ENCODE measurements at regions not wholly inside any gene's neighbourhood (a gene's known extent, or its start where the extent isn't known, plus 50 kb on each side); places are given as distances from the start of the nearest gene placed in this dataset.
A peak's percentile ranks its signal among the peaks of the same experiment; 100 is the strongest.

DNA sequence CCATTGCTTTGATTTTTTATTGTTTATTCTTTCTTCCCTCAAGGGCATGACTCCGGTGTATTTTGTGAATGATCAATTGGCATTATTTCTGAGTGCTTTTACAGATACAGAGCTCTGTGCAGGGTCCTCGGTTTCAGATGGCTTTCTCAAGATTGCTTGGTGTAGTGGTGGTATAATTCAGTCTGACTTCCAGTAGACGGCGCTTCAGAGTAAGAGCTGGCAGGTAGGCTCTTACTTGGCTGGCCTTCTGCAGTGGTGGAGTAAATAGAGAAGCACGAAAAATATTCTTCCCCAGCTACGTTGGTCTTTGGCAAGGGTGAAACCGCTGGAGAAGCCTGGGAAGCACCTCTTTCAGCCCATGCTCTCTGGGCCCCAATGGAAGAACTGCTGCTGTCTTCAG is 723.0 kb upstream of the BCHE start:
- TF ChIP-seq ZNF317 (CRISPR knock-in tag; IDR thresholded peaks at IDR 0.05): no peak
- no peak for TF ChIP-seq ZNF451 (CRISPR knock-in tag; IDR thresholded peaks at IDR 0.05)
- no peak for TF ChIP-seq CBX5 (CRISPR knock-in tag; IDR thresholded peaks at IDR 0.05; ENCODE audit: borderline replicate concordance)
- TF ChIP-seq KDM5A (IDR thresholded peaks at IDR 0.05; ENCODE audit: borderline replicate concordance, low read length): no peak
- TF ChIP-seq CTCF (CRISPR knock-in tag; IDR thresholded peaks at IDR 0.05): peak; percentile 37
- no peak for TF ChIP-seq ZNF180 (CRISPR knock-in tag; IDR thresholded peaks at IDR 0.05; ENCODE audit: borderline replicate concordance, low read depth)
- TF ChIP-seq ZBTB43 (CRISPR knock-in tag; conservative IDR thresholded peaks at IDR 0.05): no peak
- TF ChIP-seq ZNF562 (CRISPR knock-in tag; IDR thresholded peaks at IDR 0.05; ENCODE audit: borderline replicate concordance): no peak

Data from HepG2 (cell line).